WI38 (cell line): ENCODE measurements at regions not wholly inside any gene's neighbourhood (a gene's known extent, or its start where the extent isn't known, plus 50 kb on each side); places are given as distances from the start of the nearest gene placed in this dataset.

Experiments used
- H3K4me3 ChIP-seq: 2 replicates; pipeline ENCODE4 v1.5.1; 2011; ENCODE audit warnings: low read depth, mild to moderate bottlenecking, control low read depth, low read length
- CTCF ChIP-seq: IDR thresholded peaks from 2 replicates; pipeline ENCODE4 v1.5.1; 2012; ENCODE audit warnings: low read depth, mild to moderate bottlenecking, control low read depth, low read length

- no peak overlapping the region for H3K4me3 ChIP-seq
These were observed 247.0 kb upstream of the IRX4 start for GRCh38 chr5:2129568-2130272.

GRCh38 chr5:2128686-2129355, 246.1 kb upstream of the IRX4 start:
- no peak overlapping the region for H3K4me3 ChIP-seq
- TF ChIP-seq CTCF: no peak

More at GRCh38 chr5:2129568-2130272, 247.0 kb upstream of the IRX4 start:
- TF ChIP-seq CTCF: no peak

GRCh38 chr5:2126512-2126911, 243.8 kb upstream of the IRX4 start:
- H3K4me3 ChIP-seq: no peak overlapping the region
- TF ChIP-seq CTCF: no peak

- no peak for TF ChIP-seq CTCF
- H3K4me3 ChIP-seq: no peak overlapping the region
These were observed 243.2 kb upstream of the IRX4 start for GRCh38 chr5:2125901-2126265.

- H3K4me3 ChIP-seq: no peak overlapping the region
- no peak for TF ChIP-seq CTCF
These were observed 242.6 kb upstream of the IRX4 start for GRCh38 chr5:2125171-2125900.

GRCh38 chr5:2124434-2125170, 241.9 kb upstream of the IRX4 start:
- TF ChIP-seq CTCF: no peak
- no peak overlapping the region for H3K4me3 ChIP-seq
